IMR-90 (cell line): ENCODE measurements at regions not wholly inside any gene's neighbourhood (a gene's known extent, or its start where the extent isn't known, plus 50 kb on each side); places are given as distances from the start of the nearest gene placed in this dataset.

Source experiments
- ATAC-seq: fragments of 200-7000 bp; cut with Tn5 transposase; 2 replicates; pipeline ENCODE4 v1.9.1; 2020; ENCODE audit warnings: low read depth, mild to moderate bottlenecking, moderate library complexity
- BruUV-seq: library from RNA; stranded (reverse); fragments of 400-500 nt; replicated peaks from 2 replicates; lab custom pipeline; 2021; lab: Mats Ljungman, UMichigan
- CTCF ChIA-PET: fragments of 300-600 bp; formaldehyde crosslinking; extraction: SDS; loops from one replicate; lab custom pipeline; 2021; ENCODE audit warnings: antibody characterized with exemption; lab: Yijun Ruan, JAX
- POLR2A ChIA-PET: fragments of 300-600 bp; sonication (Branson Sonifier 250); formaldehyde crosslinking; loops from one replicate; lab custom pipeline; 2022; ENCODE audit warnings: antibody characterized with exemption; ENCODE audit not compliant: unreplicated experiment; lab: Charles Lee
- DNase-seq: peaks from one replicate; pipeline ENCODE4 v3.0.0; 2013
- H2AFZ ChIP-seq: replicated peaks from 2 replicates; pipeline ENCODE3; 2013; ENCODE audit warnings: low read length, mild to moderate bottlenecking; ENCODE audit not compliant: poor library complexity
- H2AK5ac ChIP-seq: 2 replicates; pipeline ENCODE4 v1.6.1; 2013; ENCODE audit warnings: low read depth, low read length, inconsistent platforms
- H2AK9ac ChIP-seq: replicated peaks from 2 replicates; pipeline ENCODE3; 2013; ENCODE audit warnings: mild to moderate bottlenecking, low read depth, low read length, moderate library complexity; ENCODE audit not compliant: poor library complexity
- H2BK120ac ChIP-seq: 2 replicates; pipeline ENCODE4 v1.6.1; 2013; ENCODE audit warnings: low read depth, low read length, inconsistent platforms
- H2BK15ac ChIP-seq: 3 replicates; pipeline ENCODE4 v1.6.1; 2013; ENCODE audit warnings: low read depth, low read length, inconsistent platforms
- H2BK20ac ChIP-seq: 2 replicates; pipeline ENCODE4 v1.6.1; 2013; ENCODE audit warnings: low read depth, mild to moderate bottlenecking, inconsistent platforms, low read length, moderate library complexity
- H2BK5ac ChIP-seq: 2 replicates; pipeline ENCODE4 v1.6.1; 2013; ENCODE audit warnings: mild to moderate bottlenecking, low read depth, low read length, inconsistent platforms; ENCODE audit not compliant: poor library complexity, severe bottlenecking
- H3K14ac ChIP-seq: replicated peaks from 2 replicates; pipeline ENCODE4 v1.6.1; 2013; ENCODE audit warnings: low read depth, low read length, inconsistent platforms
- H3K18ac ChIP-seq: 2 replicates; pipeline ENCODE4 v1.6.1; 2013; ENCODE audit warnings: low read depth, low read length, control low read depth
- H3K23ac ChIP-seq: 2 replicates; pipeline ENCODE4 v1.6.1; 2013; ENCODE audit warnings: low read depth, low read length, inconsistent platforms
- H3K27ac ChIP-seq: 2 replicates; pipeline ENCODE4 v1.5.1; 2013; ENCODE audit warnings: mild to moderate bottlenecking, control low read depth, low read length; ENCODE audit not compliant: insufficient read depth
- H3K27me3 ChIP-seq: 2 replicates; pipeline ENCODE4 v1.6.1; 2013; ENCODE audit warnings: low read length; ENCODE audit not compliant: control insufficient read depth, insufficient read depth
- H3K36me3 ChIP-seq: 2 replicates; pipeline ENCODE4 v1.6.1; 2013; ENCODE audit warnings: low read length, mixed read lengths; ENCODE audit not compliant: control insufficient read depth, insufficient read depth
- H3K4ac ChIP-seq: 2 replicates; pipeline ENCODE4 v1.6.1; 2013; ENCODE audit warnings: low read depth, low read length, inconsistent platforms
- H3K4me1 ChIP-seq: 2 replicates; pipeline ENCODE4 v1.6.1; 2013; ENCODE audit warnings: low read length, mixed read lengths; ENCODE audit not compliant: control insufficient read depth, insufficient read depth
- H3K4me2 ChIP-seq: 2 replicates; pipeline ENCODE4 v1.6.1; 2013; ENCODE audit warnings: low read depth, mild to moderate bottlenecking, control low read depth, low read length, moderate library complexity
- H3K4me3 ChIP-seq: 2 replicates; pipeline ENCODE4 v1.5.1; 2013; ENCODE audit warnings: low read depth, mild to moderate bottlenecking, control low read depth, low read length, moderate library complexity; ENCODE audit not compliant: insufficient read depth
- H3K56ac ChIP-seq: 2 replicates; pipeline ENCODE4 v1.6.1; 2013; ENCODE audit warnings: low read length, inconsistent platforms; ENCODE audit not compliant: insufficient read depth; ENCODE audit errors: extremely low read depth
- H3K79me1 ChIP-seq, 2 experiments: 2 replicates each; pipeline ENCODE4 v1.6.1; 2013; ENCODE audit warnings: low read length in 2 of 2, inconsistent platforms in 1 of 2, low read depth in 1 of 2
- H3K9ac ChIP-seq: 2 replicates; pipeline ENCODE4 v1.6.1; 2013; ENCODE audit warnings: low read depth, low read length, control low read depth
- H3K9me1 ChIP-seq: 2 replicates; pipeline ENCODE4 v1.6.1; 2013; ENCODE audit warnings: low read length, inconsistent platforms; ENCODE audit not compliant: insufficient read depth
- H3K9me3 ChIP-seq: 2 replicates; pipeline ENCODE4 v1.6.1; 2013; ENCODE audit warnings: low read length; ENCODE audit not compliant: control insufficient read depth, insufficient read depth
- H4K20me1 ChIP-seq: 2 replicates; pipeline ENCODE4 v1.6.1; 2013; ENCODE audit warnings: low read length, inconsistent platforms; ENCODE audit not compliant: insufficient read depth
- H4K5ac ChIP-seq: 2 replicates; pipeline ENCODE4 v1.6.1; 2013; ENCODE audit warnings: mild to moderate bottlenecking, low read depth, low read length, control low read depth
- H4K8ac ChIP-seq, 2 experiments: 2 replicates each; pipeline ENCODE4 v1.6.1; 2013; ENCODE audit warnings: low read depth in 2 of 2, low read length in 2 of 2, control low read depth in 1 of 2, inconsistent platforms in 1 of 2
- H4K91ac ChIP-seq: 2 replicates; pipeline ENCODE4 v1.6.1; 2013; ENCODE audit warnings: low read depth, low read length, inconsistent platforms; ENCODE audit not compliant: insufficient read depth
- BHLHE40 ChIP-seq: fragments of 150-350 bp; IDR thresholded peaks from 2 replicates; pipeline ENCODE4 v1.6.1; 2016; ENCODE audit warnings: mild to moderate bottlenecking, low read depth, low read length
- CTCF ChIP-seq: conservative IDR thresholded peaks from 2 replicates; pipeline ENCODE4 v1.5.1; 2012; ENCODE audit warnings: mild to moderate bottlenecking, low read depth, low read length, improper control_type of control experiment
- ELK1 ChIP-seq: fragments of 150-350 bp; IDR thresholded peaks from 2 replicates; pipeline ENCODE4 v1.6.1; 2016; ENCODE audit warnings: low read depth, mild to moderate bottlenecking, low read length, moderate library complexity, borderline replicate concordance
- FOS ChIP-seq: fragments of 150-350 bp; IDR thresholded peaks from 2 replicates; pipeline ENCODE4 v1.6.1; 2016; ENCODE audit warnings: low read depth, low read length
- MAZ ChIP-seq: IDR thresholded peaks from 2 replicates; pipeline ENCODE4 v1.6.1; 2012; ENCODE audit warnings: low read depth, mild to moderate bottlenecking, low read length, improper control_type of control experiment, moderate library complexity, borderline replicate concordance
- RCOR1 ChIP-seq: IDR thresholded peaks from 2 replicates; pipeline ENCODE4 v1.6.1; 2012; ENCODE audit warnings: mild to moderate bottlenecking, low read length, improper control_type of control experiment; ENCODE audit not compliant: insufficient replicate concordance
- SMC3 ChIP-seq: fragments of 150-350 bp; IDR thresholded peaks from 2 replicates; pipeline ENCODE4 v1.6.1; 2016; ENCODE audit warnings: low read depth, mild to moderate bottlenecking, antibody characterized with exemption, low read length, moderate library complexity
- WGBS, 2 experiments: methylation state at CpG; one replicate each; pipeline versions ENCODE4 v1.1.5 to v1.1.7; 2013; ENCODE audit warnings: missing lambda C conversion rate in 2 of 2; ENCODE audit not compliant: insufficient read length in 1 of 2; ENCODE audit errors: extremely low coverage in 2 of 2; 5-methylcytosine and 5-hydroxymethylcytosine counted together
- dilution Hi-C: fragments of 300-500 bp; cut with HindIII; formaldehyde crosslinking; loops from one replicate; pipeline ENCODE4 v1.14.3; 2018; ENCODE audit warnings: low sequenced_read_pairs; ENCODE audit not compliant: unreplicated experiment
- in situ Hi-C: fragments of 300-500 bp; cut with MboI; formaldehyde crosslinking; loops from 3 replicates; pipeline ENCODE4 v1.14.3; 2019; ENCODE audit warnings: low sequenced_read_pairs, inconsistent platforms, mixed read lengths
- intact Hi-C: fragments of 100-400 bp; cut with micrococcal nuclease; formaldehyde crosslinking; loops from 2 replicates; pipeline ENCODE4 v1.10.0; 2022

GRCh38 chr5:164266571-164266970 lies 761.2 kb downstream of the MAT2B start:
- no peak overlapping the region for H4K8ac ChIP-seq
- ChIA-PET CTCF (interaction anchor here (0.5 to 0.7 kb wide), 3 partner anchors 29 to 237 kb away, joined by 3 to 4 read pairs (median 3); no protein-coding TSS in a partner anchor), POLR2A (no interaction called here)
- no peaks in the 10 kb centered on the region for H3K4me1 ChIP-seq
- intact Hi-C loops (no loop called here), in situ Hi-C loops (no loop called here), dilution Hi-C loops (no loop called here)
- DNase-seq (no peak), ATAC-seq (no peak)
- no peak overlapping the region for H4K91ac ChIP-seq
- no peak overlapping the region for H3K27ac ChIP-seq
- H3K23ac ChIP-seq, result no peak overlapping the region
- no peaks in the 10 kb centered on the region for H4K20me1 ChIP-seq
- no peak overlapping the region for H2BK5ac ChIP-seq
- H3K36me3 ChIP-seq, result no peaks in the 10 kb centered on the region
- H3K56ac ChIP-seq, result no peak overlapping the region
- no peak overlapping the region for H2AFZ ChIP-seq
- no peak overlapping the region for H3K4me2 ChIP-seq
- no TSS peak for BruUV-seq
- no peak overlapping the region for H2BK20ac ChIP-seq
- H3K79me1 ChIP-seq, result no peaks in the 10 kb centered on the region
- H2AK9ac ChIP-seq, result no peak overlapping the region
- H3K9me3 ChIP-seq, result no peaks in the 10 kb centered on the region
- H3K18ac ChIP-seq, result no peak overlapping the region
- H4K5ac ChIP-seq, result no peak overlapping the region
- no peak overlapping the region for H2BK15ac ChIP-seq
- H3K4me3 ChIP-seq, result no peak overlapping the region
- no peaks in the 10 kb centered on the region for H3K27me3 ChIP-seq
- no peak overlapping the region for H3K9ac ChIP-seq
- H3K4ac ChIP-seq, result no peak overlapping the region
- H3K9me1 ChIP-seq, result no peaks in the 10 kb centered on the region
- no peak for TF ChIP-seq CTCF
- TF ChIP-seq MAZ, result no peak
- TF ChIP-seq BHLHE40, result no peak
- TF ChIP-seq RCOR1, result no peak
- no peak for TF ChIP-seq SMC3
- TF ChIP-seq ELK1, result no peak
- no peak for TF ChIP-seq FOS
- no peak overlapping the region for H2BK120ac ChIP-seq
- H3K14ac ChIP-seq, result no peak overlapping the region
- no CpG with 5 or more reads among the region's 2 CpGs for WGBS, 2 experiments
- H2AK5ac ChIP-seq, result no peak overlapping the region
